ENCODE measurements at regions not wholly inside any gene's neighbourhood (a gene's known extent, or its start where the extent isn't known, plus 50 kb on each side); places are given as distances from the start of the nearest gene placed in this dataset.

DNA sequence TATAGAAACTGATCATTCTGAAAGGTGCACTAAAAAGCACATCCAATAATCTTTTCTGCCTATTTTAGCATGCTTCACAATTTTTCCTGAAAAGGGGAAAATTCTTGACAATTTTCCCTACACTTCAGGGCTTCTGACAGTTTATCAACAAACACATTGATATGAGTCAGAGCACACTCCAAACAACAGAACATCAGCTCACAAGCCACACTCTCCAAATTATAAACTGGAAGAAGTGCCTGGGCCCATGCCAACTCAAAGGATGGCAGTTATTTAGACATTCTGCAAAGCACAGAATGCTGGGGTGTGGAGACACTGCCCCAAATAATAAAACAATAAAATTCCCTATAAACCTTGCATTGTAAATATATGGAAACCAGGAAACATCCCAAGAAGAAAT, 90.8 kb downstream of the ELAPOR2 start:
- TF ChIP-seq, protein P1, sequence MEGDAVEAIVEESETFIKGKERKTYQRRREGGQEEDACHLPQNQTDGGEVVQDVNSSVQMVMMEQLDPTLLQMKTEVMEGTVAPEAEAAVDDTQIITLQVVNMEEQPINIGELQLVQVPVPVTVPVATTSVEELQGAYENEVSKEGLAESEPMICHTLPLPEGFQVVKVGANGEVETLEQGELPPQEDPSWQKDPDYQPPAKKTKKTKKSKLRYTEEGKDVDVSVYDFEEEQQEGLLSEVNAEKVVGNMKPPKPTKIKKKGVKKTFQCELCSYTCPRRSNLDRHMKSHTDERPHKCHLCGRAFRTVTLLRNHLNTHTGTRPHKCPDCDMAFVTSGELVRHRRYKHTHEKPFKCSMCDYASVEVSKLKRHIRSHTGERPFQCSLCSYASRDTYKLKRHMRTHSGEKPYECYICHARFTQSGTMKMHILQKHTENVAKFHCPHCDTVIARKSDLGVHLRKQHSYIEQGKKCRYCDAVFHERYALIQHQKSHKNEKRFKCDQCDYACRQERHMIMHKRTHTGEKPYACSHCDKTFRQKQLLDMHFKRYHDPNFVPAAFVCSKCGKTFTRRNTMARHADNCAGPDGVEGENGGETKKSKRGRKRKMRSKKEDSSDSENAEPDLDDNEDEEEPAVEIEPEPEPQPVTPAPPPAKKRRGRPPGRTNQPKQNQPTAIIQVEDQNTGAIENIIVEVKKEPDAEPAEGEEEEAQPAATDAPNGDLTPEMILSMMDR (optimal IDR thresholded peaks at IDR 0.05 in 1 of 3, IDR thresholded peaks at IDR 0.05 in 1 of 3, conservative IDR thresholded peaks at IDR 0.05 in 1 of 3; ENCODE audit: extremely low read depth in 1 of 3, insufficient read depth in 2 of 3, low read length in 3 of 3), result no peak
- TF ChIP-seq EZH2 (IDR thresholded peaks at IDR 0.05; ENCODE audit: low read length), result no peak
